DMS153 treated with DMSO at 0.1 percent for 48 hours (cell line): ENCODE measurements at regions not wholly inside any gene's neighbourhood (a gene's known extent, or its start where the extent isn't known, plus 50 kb on each side); places are given as distances from the start of the nearest gene placed in this dataset.

Source experiments
- DNase-seq: peaks from one replicate; lab custom pipeline; 2025; ENCODE audit not compliant: unreplicated experiment; lab: John Stamatoyannopoulos, UW

DNA sequence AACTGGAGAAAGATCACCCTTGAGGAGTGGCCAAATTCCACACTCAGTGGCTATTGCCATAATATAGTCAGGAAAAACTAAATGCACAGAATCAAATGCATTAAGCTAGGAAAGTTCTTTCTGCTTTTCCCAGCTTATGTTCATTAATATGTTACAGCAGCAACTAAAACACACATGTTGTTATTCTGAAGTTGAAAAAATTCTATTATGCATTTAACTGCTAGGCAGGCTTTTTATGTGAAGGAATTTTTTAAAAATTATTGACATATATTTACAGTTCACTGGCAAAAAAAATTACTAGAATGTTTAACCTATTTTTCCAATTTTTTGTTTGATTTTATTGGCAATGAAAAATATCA is 135.2 kb upstream of the IL12A start:
- DNase-seq, result no peak

- DNase-seq, result no peak
These were observed 134.0 kb upstream of the IL12A start for GRCh38 chr3:159854500-159855124.

GRCh38 chr3:159855599-159856346 is 132.9 kb upstream of the IL12A start:
- no peak for DNase-seq

DNA sequence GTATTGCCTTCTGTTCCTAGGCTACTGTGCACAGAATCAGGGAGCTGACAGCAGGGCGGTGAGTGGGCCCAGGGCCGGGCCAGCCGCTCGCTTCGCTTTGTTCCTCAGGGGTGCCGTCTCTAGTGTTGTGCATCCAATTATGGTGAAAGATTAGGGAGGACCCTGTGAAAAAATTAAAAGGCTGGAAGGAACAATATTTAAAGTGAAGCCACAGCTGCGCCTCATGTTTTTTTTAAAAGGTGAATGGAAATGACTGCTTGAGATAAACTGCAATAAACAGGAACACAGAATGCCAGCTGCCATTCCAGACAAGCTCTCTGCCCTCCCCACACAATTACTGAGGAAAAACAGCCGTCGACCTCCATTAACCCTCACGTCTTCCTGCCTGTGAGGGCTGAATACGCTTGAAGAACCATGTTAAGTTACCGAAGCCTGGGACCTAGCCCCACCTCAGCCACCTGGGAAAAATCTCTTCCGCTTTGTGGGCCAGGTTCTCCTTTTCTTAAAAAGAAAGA is 132.0 kb upstream of the IL12A start:
- DNase-seq, result no peak

DNA sequence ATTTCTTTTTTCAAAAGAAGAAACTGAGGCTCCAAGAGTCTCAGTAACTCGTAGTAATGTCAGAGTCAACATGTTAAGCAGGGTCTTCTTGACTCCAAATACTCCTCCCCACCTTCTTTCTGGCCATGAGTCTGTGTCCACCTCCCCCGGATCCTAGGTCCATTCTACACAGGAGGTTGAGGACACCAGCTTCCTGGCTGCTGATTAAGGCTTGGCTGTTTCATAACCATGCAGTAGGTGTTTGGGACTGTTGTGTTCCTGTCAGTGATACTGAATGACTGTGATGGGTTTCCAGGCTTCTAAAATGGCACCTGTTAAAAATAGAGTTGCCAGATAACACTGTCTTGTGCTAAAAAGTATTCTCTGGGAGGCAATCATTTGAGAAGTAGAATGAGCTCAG is 130.8 kb upstream of the IL12A start:
- DNase-seq, result no peak

GRCh38 chr3:159858650-159859049 is 130.0 kb upstream of the IL12A start:
- DNase-seq, result no peak

DNA sequence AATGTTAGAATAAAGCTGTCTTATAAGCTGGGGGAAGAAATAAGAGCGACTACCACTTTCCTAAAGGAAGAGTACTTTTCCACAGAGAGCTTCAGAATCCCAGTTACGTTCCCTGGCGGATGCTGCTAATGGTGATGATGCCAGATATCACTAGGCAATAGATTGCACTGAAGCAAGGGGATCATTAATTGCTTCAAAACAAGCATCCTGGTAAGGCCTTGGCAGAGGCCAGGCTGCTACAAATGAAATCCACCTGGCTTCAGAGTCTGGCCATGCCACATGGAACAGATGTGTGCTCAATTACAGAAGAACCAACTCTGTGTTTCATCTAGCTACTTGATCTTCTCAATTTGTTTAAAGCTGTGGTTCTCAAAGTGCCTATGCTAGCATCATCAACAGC is 129.2 kb upstream of the IL12A start:
- no peak for DNase-seq

DNA sequence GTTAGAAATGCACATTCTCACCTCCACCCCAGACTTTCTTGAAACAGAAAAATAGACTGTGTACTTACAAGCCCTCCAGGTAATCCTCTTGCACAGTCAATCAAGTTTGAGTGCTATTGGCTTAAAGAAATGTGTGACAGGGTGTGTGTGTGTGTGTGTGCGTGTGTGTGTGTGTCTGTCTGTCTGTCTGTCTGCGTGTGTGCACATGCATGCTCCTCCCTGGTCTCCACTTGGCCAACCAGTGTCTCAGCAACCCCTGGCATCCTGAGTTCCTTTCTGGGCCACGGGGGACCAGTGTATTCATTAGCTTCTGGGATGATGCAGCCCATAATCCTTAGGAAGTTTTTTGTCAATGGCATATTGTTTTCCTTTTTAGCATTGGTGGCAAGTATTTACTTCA is 128.8 kb upstream of the IL12A start:
- DNase-seq, result no peak

GRCh38 chr3:159860269-159861116 is 128.1 kb upstream of the IL12A start:
- no peak for DNase-seq

- DNase-seq, result no peak
These were observed 127.2 kb upstream of the IL12A start for GRCh38 chr3:159861369-159861987.

- no peak for DNase-seq
These were observed 123.5 kb upstream of the IL12A start for GRCh38 chr3:159865041-159865579.

DNA sequence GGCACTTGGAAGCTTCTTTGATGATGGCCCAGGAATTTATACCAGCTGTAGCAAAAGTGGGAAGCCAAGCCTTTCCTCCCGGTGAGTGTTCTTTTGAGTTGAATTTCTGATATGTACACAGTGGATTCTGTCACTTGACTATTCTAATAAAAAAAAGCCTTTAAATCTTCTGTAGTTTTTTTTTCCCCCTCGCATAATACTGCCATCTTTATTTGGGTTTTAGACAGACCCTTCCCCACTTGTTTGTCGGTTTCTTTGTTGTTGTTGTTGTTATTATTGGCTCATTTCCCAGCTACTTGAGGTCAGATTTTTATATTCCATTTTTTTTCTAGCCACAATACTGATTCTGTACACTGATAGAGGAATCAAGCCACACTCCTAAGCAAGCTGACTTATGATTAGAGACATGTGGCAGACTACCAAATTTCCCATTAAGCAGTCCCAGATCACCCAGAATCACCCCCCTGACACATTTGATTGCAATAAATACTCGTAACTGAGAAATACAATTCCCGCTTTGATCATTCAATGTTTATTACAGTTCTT is 122.4 kb upstream of the IL12A start:
- no peak for DNase-seq

- no peak for DNase-seq
These were observed 121.3 kb upstream of the IL12A start for GRCh38 chr3:159867372-159867771.

DNA sequence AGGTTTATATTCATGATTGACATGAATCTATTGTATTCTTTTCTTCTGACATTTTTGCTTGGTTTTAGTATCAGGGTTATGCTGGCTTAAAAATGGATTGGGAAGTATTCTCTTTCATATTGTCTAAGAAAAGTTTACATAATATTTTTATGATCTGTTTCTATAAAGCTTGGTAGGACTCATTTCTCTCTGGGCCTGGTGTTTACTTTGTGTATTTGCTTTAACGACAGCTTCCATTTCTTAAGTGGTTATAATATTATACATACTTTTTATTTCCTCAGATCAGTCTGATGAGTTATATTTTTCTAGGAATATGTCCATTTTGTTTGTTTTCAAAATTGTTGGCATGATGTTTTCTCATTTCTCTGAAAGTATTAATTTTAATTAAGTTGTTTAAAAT is 117.9 kb upstream of the IL12A start:
- no peak for DNase-seq

GRCh38 chr3:159872374-159873109 is 116.1 kb upstream of the IL12A start:
- no peak for DNase-seq

DNA sequence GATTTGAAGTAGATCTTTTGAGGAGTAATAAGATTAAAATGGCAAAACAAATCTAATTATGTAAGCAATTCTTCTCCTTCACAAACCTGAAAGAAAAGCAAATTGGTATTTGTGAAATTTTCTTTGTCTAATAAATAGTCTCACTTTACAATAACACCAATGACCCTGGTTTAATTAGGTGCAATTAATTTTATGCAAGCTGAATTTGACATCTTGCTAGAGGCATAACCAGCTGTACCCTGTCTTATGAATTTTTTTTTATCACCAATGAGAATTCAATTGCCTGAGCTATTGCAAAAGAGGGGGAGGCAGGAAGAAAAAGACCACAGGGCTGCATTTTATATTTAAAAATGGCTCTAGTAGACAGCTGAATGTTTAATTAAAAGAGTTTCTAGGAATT is 113.5 kb upstream of the IL12A start:
- DNase-seq, result no peak

GRCh38 chr3:159877924-159878323 is 110.7 kb upstream of the IL12A start:
- DNase-seq, result no peak

GRCh38 chr3:159879146-159879545 is 109.5 kb upstream of the IL12A start:
- no peak for DNase-seq

DNA sequence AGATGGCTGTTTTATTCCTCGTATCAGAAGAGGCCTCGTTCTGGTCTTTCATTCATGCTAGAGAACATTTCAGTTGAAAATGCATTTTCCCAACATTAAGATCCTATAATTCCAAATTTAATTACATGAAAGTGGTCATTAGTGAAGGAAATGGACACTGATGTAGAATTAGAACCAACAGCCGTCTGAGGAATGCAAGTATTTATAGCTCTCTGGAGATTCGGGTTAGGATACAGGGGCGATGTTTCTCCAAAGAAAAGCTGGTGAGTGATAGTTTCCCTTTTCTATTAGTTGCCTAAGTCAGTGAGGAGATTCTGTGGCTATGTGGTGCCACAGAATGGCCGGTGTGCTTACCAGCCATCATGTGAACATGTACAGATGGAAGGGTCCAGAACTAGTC is 109.0 kb upstream of the IL12A start:
- DNase-seq, result no peak

GRCh38 chr3:159881208-159881607 is 107.4 kb upstream of the IL12A start:
- DNase-seq, result no peak
